GM21619 (cell line): ENCODE measurements at regions not wholly inside any gene's neighbourhood (a gene's known extent, or its start where the extent isn't known, plus 50 kb on each side); places are given as distances from the start of the nearest gene placed in this dataset.

ENCODE experiments used
- ATAC-seq: cut with Tn5 transposase; IDR thresholded peaks from one replicate; pipeline ENCODE4 v1.9.1; 2021; ENCODE audit not compliant: unreplicated experiment

- ATAC-seq: no peak
Measured at GRCh38 chr15:26378304-26378703, 394.6 kb downstream of the GABRB3 start.

DNA sequence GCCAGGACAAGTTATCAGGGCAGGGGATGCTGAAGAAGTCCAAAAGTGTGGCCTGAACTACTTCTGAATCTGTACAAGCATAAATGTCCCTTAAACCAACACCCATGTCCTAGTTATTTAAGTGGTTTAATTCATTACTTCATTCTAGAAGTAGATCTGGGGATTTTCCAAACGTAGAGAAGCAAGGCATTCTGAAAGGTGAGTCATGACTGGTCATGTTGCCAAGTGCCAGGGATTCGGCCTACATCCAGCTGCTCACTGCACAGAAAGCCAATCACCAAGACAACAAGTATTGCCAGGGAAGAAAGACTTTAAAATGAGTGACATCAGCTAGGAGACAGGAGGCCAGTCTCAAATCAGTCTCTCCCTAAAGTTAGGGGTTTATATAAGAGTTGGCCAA is 396.6 kb downstream of the GABRB3 start:
- no peak for ATAC-seq

DNA sequence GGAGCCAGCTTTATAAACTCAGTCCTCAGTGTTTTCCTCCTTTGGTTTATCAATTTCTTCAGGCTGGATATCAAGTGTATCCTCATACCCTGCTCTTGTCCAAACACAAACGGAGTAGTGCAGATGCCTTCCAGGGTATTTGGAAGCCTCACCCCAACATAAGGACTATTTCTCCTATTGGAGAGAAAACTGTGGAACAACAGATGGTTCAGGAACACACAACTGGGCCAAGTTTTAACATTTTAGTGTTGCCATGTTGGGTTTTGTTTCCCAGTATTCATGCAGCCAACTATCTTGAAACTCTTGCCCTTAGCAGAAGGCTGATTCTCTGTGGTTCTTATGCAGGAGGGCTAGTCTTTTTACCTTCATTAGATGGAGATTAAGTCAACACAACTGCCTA is 398.1 kb downstream of the GABRB3 start:
- ATAC-seq: no peak

DNA sequence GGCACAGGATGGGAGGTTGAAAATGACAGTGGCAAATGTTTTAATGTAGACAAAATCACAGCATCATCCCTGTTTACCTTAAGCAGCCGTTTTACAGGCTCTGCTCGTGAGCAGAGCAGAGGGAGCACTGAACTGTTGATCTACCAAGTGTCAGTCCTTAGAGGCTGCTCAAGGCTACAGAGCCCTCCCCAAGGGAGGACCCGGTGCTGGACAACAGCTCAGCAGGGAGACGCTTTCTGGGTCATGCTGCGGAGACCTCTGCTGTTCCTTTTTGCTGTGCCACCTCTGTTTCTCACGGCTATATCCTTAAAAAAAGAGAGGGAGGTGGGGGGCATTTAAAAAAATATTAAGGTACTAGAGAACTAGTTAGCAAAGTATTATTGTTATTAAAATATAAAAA is 400.2 kb downstream of the GABRB3 start:
- ATAC-seq: no peak

- ATAC-seq: no peak
Measured at GRCh38 chr15:26365077-26365476, 407.8 kb downstream of the GABRB3 start.

- ATAC-seq: no peak
Measured at GRCh38 chr15:26359855-26360254, 413.0 kb downstream of the GABRB3 start.

DNA sequence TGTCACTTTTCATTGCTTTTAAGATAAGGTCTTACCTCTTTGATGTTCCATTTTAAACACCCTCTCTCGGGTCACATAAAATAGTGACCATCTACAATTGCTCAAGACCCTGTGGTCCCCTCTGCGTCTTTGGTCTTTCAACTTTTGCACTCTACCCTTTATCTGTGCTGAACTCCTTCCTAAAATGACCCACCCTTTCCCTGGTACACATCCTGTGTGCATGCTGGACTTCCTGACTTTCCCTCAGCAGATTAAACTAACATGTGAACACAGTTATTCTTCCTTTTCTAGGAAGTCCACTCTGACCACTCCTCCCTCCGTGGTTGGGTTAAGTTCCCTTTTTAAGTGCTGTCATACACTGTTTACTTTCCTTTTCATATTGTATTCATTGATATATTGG is 414.2 kb downstream of the GABRB3 start:
- no peak for ATAC-seq

DNA sequence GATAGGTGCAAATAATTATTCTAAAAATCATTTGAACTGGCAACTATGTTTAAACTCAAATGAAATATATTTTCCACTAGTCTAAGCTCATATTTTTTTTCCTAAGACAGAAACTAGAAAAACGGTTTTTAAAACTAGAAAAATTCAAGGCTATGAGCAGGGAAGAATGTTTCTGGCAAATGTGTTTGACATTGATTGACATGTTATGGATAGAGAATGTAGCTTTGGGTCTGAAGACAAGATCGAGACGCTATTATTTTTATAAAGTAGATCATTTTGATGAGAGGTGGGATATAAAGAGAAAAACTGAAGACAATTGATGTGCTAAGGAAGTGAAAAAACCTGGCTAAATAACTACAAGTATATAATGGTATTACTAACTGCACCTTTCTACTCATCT is 415.2 kb downstream of the GABRB3 start:
- ATAC-seq: no peak

- no peak for ATAC-seq
Measured at GRCh38 chr15:26355472-26356074, 417.3 kb downstream of the GABRB3 start.

DNA sequence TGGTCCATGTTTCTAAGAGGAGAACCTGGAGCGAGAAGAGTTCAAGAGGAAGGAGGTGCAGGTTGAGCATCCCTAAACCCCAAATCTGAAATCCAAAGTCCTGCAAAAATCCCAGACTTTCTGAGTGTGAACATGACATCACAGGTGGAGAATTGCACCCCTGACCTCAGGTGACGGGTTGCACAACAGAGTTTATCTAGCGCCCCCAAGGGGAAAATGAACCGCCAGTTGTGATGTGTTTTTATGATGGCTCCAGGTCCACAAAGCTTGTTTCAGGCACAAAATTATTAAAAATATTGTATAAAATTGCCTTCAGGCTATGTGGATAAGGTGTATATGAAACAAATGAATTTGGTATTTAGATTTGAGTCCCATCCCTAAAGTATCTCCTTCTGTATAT is 420.0 kb downstream of the GABRB3 start:
- ATAC-seq: no peak

DNA sequence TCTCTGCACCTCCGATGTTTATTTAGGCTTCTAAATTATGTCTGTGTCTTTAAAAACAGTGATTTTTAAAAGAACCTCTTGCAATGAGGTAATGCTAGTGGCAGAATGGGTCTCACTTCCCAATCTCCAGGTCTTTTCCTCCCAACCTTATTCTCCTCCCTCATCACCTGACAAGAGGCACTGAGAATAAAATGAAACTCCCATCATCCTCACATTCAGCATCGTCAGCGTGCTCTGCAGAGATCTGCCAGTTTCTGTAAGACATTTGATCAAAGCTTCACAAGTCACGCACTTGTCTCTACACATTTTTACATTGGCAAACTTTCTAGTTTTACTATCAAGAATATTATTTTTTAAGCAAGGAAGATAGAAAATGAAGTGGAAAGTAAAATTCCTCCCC is 420.5 kb downstream of the GABRB3 start:
- ATAC-seq: no peak

- no peak for ATAC-seq
Measured at GRCh38 chr15:26325495-26325894, 447.4 kb downstream of the GABRB3 start.

DNA sequence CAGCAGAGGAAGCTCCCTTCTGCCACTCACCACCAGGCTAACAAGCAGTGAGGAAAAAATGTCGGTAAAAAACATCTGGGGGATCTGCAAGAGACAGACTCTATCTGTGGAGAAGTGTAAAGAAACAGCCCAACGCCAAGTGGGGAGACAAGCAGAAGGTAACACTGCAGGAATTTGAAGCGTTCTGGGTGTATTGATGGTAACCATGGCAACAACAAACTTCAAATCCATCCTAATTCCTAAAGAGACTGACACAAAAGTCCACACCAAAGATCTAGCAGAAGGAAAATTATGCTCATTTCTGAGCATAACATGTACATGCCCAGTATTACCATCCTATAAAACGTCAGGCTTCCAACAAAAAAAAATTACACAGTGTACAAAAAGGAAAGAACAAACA is 449.3 kb downstream of the GABRB3 start:
- ATAC-seq: no peak

GRCh38 chr15:26318689-26319088 is 454.2 kb downstream of the GABRB3 start:
- no peak for ATAC-seq

DNA sequence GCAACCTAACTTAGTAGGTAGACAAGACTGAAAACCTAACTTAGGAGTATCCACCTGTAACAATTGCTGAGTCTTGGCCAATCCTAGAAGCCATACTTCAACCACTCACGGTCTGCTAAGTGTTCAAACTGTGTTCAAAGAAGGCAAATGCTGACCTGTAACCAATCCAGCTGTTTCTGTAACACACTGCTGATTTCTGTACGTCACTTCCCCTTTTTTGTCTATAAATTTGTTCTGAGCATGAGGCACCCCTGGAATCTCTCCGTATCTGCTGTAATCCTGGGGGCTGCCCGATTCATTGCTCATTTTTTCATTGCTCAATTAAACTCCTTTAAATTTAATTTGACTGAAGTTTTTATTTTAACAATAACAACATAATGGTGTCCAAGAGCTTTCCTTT is 451.4 kb upstream of the ATP10A start:
- ATAC-seq: no peak

GRCh38 chr15:26311710-26312236 is 448.6 kb upstream of the ATP10A start:
- ATAC-seq: no peak

- no peak for ATAC-seq
Measured at GRCh38 chr15:26298659-26299170, 435.6 kb upstream of the ATP10A start.

GRCh38 chr15:26298010-26298658 is 435.0 kb upstream of the ATP10A start:
- ATAC-seq: no peak

DNA sequence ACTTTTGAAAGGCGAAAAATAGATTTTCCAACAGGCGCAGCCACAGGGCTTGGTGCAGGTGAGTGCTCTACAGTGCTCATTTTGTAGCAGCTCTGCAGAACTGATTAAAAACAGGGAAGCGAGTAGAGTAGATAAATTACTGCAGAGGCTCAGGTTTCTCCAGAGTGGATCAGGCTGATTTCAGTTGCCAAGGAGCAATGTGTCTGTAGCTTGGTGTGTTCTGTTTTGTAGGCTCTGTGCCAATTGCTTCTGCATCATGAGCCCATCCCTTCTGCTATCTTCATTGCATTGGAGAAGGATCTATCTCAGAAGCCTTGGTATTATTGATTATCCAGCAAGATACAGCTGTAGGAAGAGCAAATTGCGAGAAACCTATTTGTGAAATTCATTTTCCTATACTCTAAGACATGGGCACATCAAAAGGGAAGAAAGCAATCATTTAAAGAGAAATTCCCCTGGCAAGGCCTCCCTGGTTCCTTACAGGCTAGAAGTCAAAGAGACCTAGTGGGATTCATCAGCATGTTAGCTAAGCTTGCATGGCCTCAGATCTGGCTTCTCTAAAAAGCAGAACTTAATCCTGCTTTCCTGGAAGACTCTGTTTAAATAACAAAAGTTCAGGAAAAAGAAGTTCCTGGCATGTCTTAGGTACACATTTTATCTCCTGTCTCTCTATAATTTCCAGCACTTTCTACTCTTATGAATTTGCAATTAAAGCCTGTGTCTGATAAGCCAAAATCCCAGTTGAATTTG is 432.4 kb upstream of the ATP10A start:
- ATAC-seq: no peak

GRCh38 chr15:26294059-26294689 is 431.0 kb upstream of the ATP10A start:
- no peak for ATAC-seq

DNA sequence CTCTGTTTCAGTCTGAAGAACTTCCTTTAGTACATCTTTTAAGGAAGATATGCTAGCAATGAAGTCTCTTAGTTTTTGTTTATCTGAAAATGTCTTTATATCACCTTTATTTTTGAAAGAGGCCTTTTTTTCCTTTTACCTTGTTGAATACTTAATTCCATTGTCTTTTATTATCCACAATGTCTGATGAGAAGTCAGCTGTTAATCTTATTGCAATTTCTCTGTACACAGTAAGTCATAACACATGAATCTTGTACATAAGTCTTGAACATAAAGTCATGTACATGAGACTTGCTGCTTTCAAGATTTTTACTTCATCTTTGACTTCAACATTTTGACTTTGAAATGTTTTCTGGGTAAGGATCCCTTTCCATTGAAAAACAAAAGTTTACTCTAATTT is 424.3 kb upstream of the ATP10A start:
- ATAC-seq: no peak
